ENCODE measurements at regions not wholly inside any gene's neighbourhood (a gene's known extent, or its start where the extent isn't known, plus 50 kb on each side); places are given as distances from the start of the nearest gene placed in this dataset.

- no peak for TF ChIP-seq USF1 (IDR thresholded peaks at IDR 0.05)
- TF ChIP-seq EP300 (IDR thresholded peaks at IDR 0.05; ENCODE audit: borderline replicate concordance): no peak
- no peak for TF ChIP-seq TCF12 (IDR thresholded peaks at IDR 0.05; ENCODE audit: low read depth)
- TF ChIP-seq TEAD4 (IDR thresholded peaks at IDR 0.05): no peak
- TF ChIP-seq ZBTB7A (IDR thresholded peaks at IDR 0.05; ENCODE audit: low read depth): no peak
- no peak for TF ChIP-seq CREB1 (IDR thresholded peaks at IDR 0.05; ENCODE audit: low read depth)
- no peak for TF ChIP-seq NFIC (IDR thresholded peaks at IDR 0.05)
- TF ChIP-seq, protein P1, sequence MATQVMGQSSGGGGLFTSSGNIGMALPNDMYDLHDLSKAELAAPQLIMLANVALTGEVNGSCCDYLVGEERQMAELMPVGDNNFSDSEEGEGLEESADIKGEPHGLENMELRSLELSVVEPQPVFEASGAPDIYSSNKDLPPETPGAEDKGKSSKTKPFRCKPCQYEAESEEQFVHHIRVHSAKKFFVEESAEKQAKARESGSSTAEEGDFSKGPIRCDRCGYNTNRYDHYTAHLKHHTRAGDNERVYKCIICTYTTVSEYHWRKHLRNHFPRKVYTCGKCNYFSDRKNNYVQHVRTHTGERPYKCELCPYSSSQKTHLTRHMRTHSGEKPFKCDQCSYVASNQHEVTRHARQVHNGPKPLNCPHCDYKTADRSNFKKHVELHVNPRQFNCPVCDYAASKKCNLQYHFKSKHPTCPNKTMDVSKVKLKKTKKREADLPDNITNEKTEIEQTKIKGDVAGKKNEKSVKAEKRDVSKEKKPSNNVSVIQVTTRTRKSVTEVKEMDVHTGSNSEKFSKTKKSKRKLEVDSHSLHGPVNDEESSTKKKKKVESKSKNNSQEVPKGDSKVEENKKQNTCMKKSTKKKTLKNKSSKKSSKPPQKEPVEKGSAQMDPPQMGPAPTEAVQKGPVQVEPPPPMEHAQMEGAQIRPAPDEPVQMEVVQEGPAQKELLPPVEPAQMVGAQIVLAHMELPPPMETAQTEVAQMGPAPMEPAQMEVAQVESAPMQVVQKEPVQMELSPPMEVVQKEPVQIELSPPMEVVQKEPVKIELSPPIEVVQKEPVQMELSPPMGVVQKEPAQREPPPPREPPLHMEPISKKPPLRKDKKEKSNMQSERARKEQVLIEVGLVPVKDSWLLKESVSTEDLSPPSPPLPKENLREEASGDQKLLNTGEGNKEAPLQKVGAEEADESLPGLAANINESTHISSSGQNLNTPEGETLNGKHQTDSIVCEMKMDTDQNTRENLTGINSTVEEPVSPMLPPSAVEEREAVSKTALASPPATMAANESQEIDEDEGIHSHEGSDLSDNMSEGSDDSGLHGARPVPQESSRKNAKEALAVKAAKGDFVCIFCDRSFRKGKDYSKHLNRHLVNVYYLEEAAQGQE (IDR thresholded peaks at IDR 0.05; ENCODE audit: low read depth): no peak
- TF ChIP-seq EGR1 (IDR thresholded peaks at IDR 0.05): no peak
Measured at GRCh38 chr7:153423210-153423590, 629.0 kb upstream of the DPP6 start.

DNA sequence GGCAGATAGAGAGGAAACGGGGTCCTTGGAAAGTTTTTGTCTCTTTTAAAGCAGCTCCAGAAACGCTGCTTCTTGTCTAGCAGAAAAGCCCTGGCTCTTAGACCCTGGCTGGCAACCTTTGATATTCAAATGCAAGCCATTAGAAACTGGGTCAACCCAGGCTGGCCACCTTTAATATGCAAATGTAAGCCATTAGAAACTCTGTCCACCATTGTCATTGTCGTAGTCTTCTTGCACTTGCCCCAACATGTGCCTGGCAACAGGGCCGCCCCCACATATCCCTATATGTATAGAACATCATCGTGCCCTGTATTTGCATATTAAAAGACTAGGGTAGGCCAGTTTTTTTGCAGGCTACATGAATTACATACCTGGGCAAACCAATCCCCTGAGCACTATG is 621.3 kb upstream of the DPP6 start:
- TF ChIP-seq, protein P1 (IDR thresholded peaks at IDR 0.05; ENCODE audit: low read depth): no peak
- no peak for TF ChIP-seq TAF1 (IDR thresholded peaks at IDR 0.05; ENCODE audit: low read depth)
- no peak for TF ChIP-seq YY1 (IDR thresholded peaks at IDR 0.05; ENCODE audit: low read depth)
- TF ChIP-seq CREB1 (IDR thresholded peaks at IDR 0.05; ENCODE audit: low read depth): no peak
- TF ChIP-seq ZBTB7A (IDR thresholded peaks at IDR 0.05; ENCODE audit: low read depth): no peak
- TF ChIP-seq TEAD4 (IDR thresholded peaks at IDR 0.05): no peak
- TF ChIP-seq CEBPB (IDR thresholded peaks at IDR 0.05): no peak
- TF ChIP-seq EGR1 (IDR thresholded peaks at IDR 0.05): no peak
- TF ChIP-seq, protein P2, sequence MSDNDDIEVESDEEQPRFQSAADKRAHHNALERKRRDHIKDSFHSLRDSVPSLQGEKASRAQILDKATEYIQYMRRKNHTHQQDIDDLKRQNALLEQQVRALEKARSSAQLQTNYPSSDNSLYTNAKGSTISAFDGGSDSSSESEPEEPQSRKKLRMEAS (IDR thresholded peaks at IDR 0.05): no peak
- no peak for TF ChIP-seq USF1 (IDR thresholded peaks at IDR 0.05)
- TF ChIP-seq EP300 (IDR thresholded peaks at IDR 0.05; ENCODE audit: borderline replicate concordance): no peak
- no peak for TF ChIP-seq NFIC (IDR thresholded peaks at IDR 0.05)
- TF ChIP-seq RAD21 (IDR thresholded peaks at IDR 0.05; ENCODE audit: low read depth): no peak
- TF ChIP-seq FOXM1 (IDR thresholded peaks at IDR 0.05; ENCODE audit: borderline replicate concordance, low read depth): no peak
- TF ChIP-seq TCF12 (IDR thresholded peaks at IDR 0.05; ENCODE audit: low read depth): no peak

DNA sequence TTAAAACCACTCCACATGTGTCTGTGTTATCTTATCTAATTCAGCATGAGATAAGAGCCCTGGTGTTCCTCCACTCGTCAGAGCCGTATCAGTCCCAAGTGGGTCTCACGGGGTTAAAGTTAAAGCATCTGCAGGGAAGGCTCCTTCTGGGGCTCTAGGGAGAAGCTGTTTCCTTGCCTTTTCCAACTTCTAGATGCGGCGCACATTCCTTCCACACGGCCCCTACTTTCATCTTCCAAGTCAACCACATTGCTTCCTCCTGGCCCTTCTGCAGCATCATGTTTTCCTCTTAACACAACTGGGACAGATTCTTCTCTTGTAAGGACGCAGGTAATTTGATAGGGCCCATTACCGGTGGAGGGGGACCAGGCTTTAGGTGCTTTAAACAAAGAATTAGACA is 620.1 kb upstream of the DPP6 start:
- TF ChIP-seq TCF12 (IDR thresholded peaks at IDR 0.05; ENCODE audit: low read depth): no peak
- no peak for TF ChIP-seq FOXM1 (IDR thresholded peaks at IDR 0.05; ENCODE audit: borderline replicate concordance, low read depth)
- TF ChIP-seq ZBTB7A (IDR thresholded peaks at IDR 0.05; ENCODE audit: low read depth): no peak
- TF ChIP-seq EGR1 (IDR thresholded peaks at IDR 0.05): no peak
- TF ChIP-seq, protein P1 (IDR thresholded peaks at IDR 0.05; ENCODE audit: low read depth): no peak
- no peak for TF ChIP-seq NFIC (IDR thresholded peaks at IDR 0.05)
- TF ChIP-seq USF1 (IDR thresholded peaks at IDR 0.05): no peak
- no peak for TF ChIP-seq CREB1 (IDR thresholded peaks at IDR 0.05; ENCODE audit: low read depth)
- no peak for TF ChIP-seq TEAD4 (IDR thresholded peaks at IDR 0.05)
- no peak for TF ChIP-seq YY1 (IDR thresholded peaks at IDR 0.05; ENCODE audit: low read depth)
- TF ChIP-seq TAF1 (IDR thresholded peaks at IDR 0.05; ENCODE audit: low read depth): no peak
- TF ChIP-seq CEBPB (IDR thresholded peaks at IDR 0.05): no peak
- TF ChIP-seq RAD21 (IDR thresholded peaks at IDR 0.05; ENCODE audit: low read depth): no peak

GRCh38 chr7:153433223-153433622 is 619.0 kb upstream of the DPP6 start:
- TF ChIP-seq TCF12 (IDR thresholded peaks at IDR 0.05; ENCODE audit: low read depth) (no peak), YY1 (IDR thresholded peaks at IDR 0.05; ENCODE audit: low read depth) (no peak), TEAD4 (IDR thresholded peaks at IDR 0.05) (no peak), FOXM1 (IDR thresholded peaks at IDR 0.05; ENCODE audit: borderline replicate concordance, low read depth) (no peak), TAF1 (IDR thresholded peaks at IDR 0.05; ENCODE audit: low read depth) (no peak), NFIC (IDR thresholded peaks at IDR 0.05) (no peak), CEBPB (IDR thresholded peaks at IDR 0.05) (no peak), EGR1 (IDR thresholded peaks at IDR 0.05) (no peak)
- TF ChIP-seq, protein P2 (IDR thresholded peaks at IDR 0.05): no peak
